ENCODE measurements at regions not wholly inside any gene's neighbourhood (a gene's known extent, or its start where the extent isn't known, plus 50 kb on each side); places are given as distances from the start of the nearest gene placed in this dataset.

DNA sequence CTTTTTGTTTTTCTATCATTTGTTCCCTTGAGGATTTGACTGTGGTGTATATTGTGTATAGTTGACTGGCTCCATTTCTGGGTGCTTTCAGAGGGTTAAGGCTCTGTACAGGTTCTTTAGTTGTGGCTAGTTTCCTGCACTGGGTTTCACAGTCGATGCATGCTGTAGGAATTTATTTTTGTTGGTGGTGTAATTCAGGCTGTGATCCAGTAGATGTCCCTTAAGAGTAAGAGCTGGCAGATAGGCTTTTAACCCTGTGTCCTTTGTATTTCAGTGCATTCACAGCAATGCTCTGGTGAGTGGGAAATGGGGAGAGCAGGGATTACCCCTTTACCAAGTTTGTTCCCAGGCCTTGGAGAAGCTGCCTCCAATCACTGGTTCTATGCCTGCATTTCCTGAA is 112.9 kb downstream of the SPATA31D1 start:
- TF ChIP-seq CTCF (IDR thresholded peaks at IDR 0.05): no peak
- TF ChIP-seq POLR2AphosphoS5 (IDR thresholded peaks at IDR 0.05): no peak

Data from breast epithelium (tissue), 3 donors.